Gastroesophageal sphincter (tissue), 4 donors: ENCODE measurements at regions not wholly inside any gene's neighbourhood (a gene's known extent, or its start where the extent isn't known, plus 50 kb on each side); places are given as distances from the start of the nearest gene placed in this dataset.

Experiments used
- ATAC-seq: fragments of 150-250 bp; one replicate; pipeline ENCODE4 v1.9.1; 2016; ENCODE audit warnings: mild to moderate bottlenecking, moderate library complexity
- H3K27ac ChIP-seq, 4 donors: fragments of 200-600 bp; sonication (generic) in 3 of 4; 1 replicate in 3 of 4; 2 replicates in 1 of 4; pipeline ENCODE4 v1.5.1; 2016 to 2019
- H3K27me3 ChIP-seq: fragments of 200-600 bp; sonication (generic); one replicate; pipeline ENCODE4 v1.5.1; 2019
- H3K36me3 ChIP-seq, 2 donors: fragments of 200-600 bp; sonication (generic); one replicate each; pipeline ENCODE4 v1.5.1; 2019; ENCODE audit warnings: control low read depth in 1 of 2
- H3K4me1 ChIP-seq, 3 donors: fragments of 200-600 bp; sonication (generic); 1 replicate in 2 of 3; 2 replicates in 1 of 3; pipeline ENCODE4 v1.5.1; 2016 to 2019; ENCODE audit warnings: control low read depth in 2 of 3
- H3K4me3 ChIP-seq, 2 donors: fragments of 200-600 bp; sonication (generic); one replicate each; pipeline ENCODE4 v1.5.1; 2019; ENCODE audit warnings: mild to moderate bottlenecking in 1 of 2, moderate library complexity in 1 of 2
- H3K9me3 ChIP-seq, 3 donors: fragments of 200-600 bp; sonication (generic); one replicate each; pipeline ENCODE4 v1.5.1; 2017 to 2019; ENCODE audit warnings: control low read depth in 2 of 3
- EP300 ChIP-seq: sonication (generic); formaldehyde crosslinking; IDR thresholded peaks from one replicate; pipeline ENCODE4 v1.6.1; 2017; ENCODE audit warnings: antibody characterized with exemption, mild to moderate bottlenecking
- POLR2A ChIP-seq, 2 donors: fragments of 450-650 bp; IDR thresholded peaks; one replicate each; pipeline ENCODE4 v1.6.1; 2017; ENCODE audit warnings: antibody characterized with exemption in 2 of 2, mild to moderate bottlenecking in 2 of 2, moderate library complexity in 1 of 2
- POLR2AphosphoS5 ChIP-seq: sonication (generic); formaldehyde crosslinking; IDR thresholded peaks from one replicate; pipeline ENCODE4 v1.6.1; 2017; ENCODE audit warnings: antibody characterized with exemption
- WGBS, 2 donors: methylation state at CpG; one replicate each; pipeline ENCODE4 v1.1.5; 2018; ENCODE audit warnings: low coverage in 1 of 2; 5-methylcytosine and 5-hydroxymethylcytosine counted together
- TF ChIP-seq, protein P1 (sequence below), 4 experiments: fragments of 200-600 bp in 2 of 4; fragments of 450-650 bp in 2 of 4; sonication (generic) in 1 of 4; IDR thresholded peaks; one replicate each; pipeline ENCODE4 v1.5.1; 2017 to 2019; ENCODE audit warnings: antibody characterized with exemption in 4 of 4, mild to moderate bottlenecking in 2 of 4, moderate library complexity in 2 of 4

DNA sequence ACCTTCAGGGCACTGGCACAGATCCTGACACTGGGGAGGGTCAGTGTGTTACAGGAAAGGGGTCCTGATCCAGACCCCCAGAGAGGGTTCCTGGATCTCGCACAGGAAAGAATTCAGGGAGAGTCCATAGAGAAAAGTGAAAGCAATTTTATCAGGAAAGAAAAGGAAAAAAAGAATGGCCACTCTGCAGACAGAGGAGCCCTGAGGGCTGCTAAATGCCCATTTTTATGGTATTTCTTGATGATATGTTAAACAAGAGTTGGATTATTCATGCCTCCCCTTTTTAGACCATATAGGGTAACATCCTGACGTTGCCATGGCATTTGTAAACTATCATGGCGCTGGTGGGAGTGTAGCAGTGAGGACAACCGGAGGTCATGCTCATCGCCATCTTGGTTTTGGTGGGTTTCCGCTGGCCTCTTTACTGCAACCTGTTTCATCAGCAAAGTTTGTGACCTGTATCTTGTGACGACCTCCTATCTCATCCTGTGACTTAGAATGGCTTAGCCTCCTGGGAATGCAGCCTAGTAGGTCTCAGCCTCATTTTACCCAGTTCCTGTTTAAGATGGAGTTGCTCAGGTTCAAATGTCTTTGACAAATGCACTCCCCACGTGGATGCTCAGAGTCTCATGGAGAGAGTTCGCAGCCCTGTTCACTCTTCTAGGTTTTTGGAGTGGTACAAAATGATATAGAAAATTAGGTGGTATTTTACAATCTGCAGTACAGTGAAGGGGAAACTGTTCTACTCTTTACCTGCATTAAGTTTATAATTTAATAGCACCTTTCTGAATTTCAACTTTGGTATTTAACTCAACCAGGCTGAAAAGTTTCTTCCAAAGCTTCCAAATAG is 1363.7 kb upstream of the TMEM132C start:
- ATAC-seq: no peak
- no peaks in the 10 kb centered on the region for H3K4me1 ChIP-seq
- TF ChIP-seq, protein P1, sequence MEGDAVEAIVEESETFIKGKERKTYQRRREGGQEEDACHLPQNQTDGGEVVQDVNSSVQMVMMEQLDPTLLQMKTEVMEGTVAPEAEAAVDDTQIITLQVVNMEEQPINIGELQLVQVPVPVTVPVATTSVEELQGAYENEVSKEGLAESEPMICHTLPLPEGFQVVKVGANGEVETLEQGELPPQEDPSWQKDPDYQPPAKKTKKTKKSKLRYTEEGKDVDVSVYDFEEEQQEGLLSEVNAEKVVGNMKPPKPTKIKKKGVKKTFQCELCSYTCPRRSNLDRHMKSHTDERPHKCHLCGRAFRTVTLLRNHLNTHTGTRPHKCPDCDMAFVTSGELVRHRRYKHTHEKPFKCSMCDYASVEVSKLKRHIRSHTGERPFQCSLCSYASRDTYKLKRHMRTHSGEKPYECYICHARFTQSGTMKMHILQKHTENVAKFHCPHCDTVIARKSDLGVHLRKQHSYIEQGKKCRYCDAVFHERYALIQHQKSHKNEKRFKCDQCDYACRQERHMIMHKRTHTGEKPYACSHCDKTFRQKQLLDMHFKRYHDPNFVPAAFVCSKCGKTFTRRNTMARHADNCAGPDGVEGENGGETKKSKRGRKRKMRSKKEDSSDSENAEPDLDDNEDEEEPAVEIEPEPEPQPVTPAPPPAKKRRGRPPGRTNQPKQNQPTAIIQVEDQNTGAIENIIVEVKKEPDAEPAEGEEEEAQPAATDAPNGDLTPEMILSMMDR (IDR thresholded peaks at IDR 0.05): no peak
- TF ChIP-seq EP300 (no peak), POLR2A (IDR thresholded peaks at IDR 0.05) (no peak), POLR2AphosphoS5 (no peak)

DNA sequence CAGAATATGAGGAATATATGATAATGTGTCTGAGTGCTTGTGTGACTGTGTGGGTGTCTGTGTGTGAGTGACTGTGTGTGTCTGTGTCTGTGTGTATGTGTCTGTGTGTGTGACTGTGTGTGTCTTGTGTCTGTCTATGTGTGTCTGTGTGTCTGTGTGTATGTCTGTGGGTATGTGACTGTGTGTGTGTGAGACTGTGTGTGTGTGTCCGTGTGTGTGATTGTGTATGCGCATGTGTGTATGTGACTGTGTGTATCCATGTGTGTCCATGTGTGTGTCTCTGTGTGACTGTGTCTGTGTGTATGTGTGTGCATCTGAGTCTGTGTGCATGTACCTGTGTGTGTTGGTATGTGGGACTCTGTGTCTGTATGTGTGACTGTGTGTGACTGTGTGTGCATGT is 1361.2 kb upstream of the TMEM132C start:
- H3K27me3 ChIP-seq: peaks cover 3% of the 10 kb centered on the region
- H3K4me1 ChIP-seq: no peaks in the 10 kb centered on the region
- 80 to 94% methylated on average over 1 to 2 of the region's 2 CpGs for WGBS, 2 donors
- no peaks in the 10 kb centered on the region for H3K36me3 ChIP-seq
- no peak for ATAC-seq
- H3K4me3 ChIP-seq: no peak overlapping the region
- no peak overlapping the region for H3K27ac ChIP-seq
- TF ChIP-seq, protein P1 (IDR thresholded peaks at IDR 0.05): no peak
- no peak for TF ChIP-seq POLR2A (IDR thresholded peaks at IDR 0.05)
- no peak for TF ChIP-seq POLR2AphosphoS5
- TF ChIP-seq EP300: no peak
- H3K9me3 ChIP-seq: no peaks in the 10 kb centered on the region

More for the DNA sequence above, 1363.7 kb upstream of the TMEM132C start:
- Histone ChIP-seq H3K9me3 (no peaks in the 10 kb centered on the region), H3K4me3 (no peak overlapping the region), H3K36me3 (no peaks in the 10 kb centered on the region), H3K27me3 (peaks cover 13% of the 10 kb centered on the region), H3K27ac (no peak overlapping the region)
- WGBS, 2 donors: 68 to 82% methylated on average over 6 to 8 of the region's 9 CpGs

DNA sequence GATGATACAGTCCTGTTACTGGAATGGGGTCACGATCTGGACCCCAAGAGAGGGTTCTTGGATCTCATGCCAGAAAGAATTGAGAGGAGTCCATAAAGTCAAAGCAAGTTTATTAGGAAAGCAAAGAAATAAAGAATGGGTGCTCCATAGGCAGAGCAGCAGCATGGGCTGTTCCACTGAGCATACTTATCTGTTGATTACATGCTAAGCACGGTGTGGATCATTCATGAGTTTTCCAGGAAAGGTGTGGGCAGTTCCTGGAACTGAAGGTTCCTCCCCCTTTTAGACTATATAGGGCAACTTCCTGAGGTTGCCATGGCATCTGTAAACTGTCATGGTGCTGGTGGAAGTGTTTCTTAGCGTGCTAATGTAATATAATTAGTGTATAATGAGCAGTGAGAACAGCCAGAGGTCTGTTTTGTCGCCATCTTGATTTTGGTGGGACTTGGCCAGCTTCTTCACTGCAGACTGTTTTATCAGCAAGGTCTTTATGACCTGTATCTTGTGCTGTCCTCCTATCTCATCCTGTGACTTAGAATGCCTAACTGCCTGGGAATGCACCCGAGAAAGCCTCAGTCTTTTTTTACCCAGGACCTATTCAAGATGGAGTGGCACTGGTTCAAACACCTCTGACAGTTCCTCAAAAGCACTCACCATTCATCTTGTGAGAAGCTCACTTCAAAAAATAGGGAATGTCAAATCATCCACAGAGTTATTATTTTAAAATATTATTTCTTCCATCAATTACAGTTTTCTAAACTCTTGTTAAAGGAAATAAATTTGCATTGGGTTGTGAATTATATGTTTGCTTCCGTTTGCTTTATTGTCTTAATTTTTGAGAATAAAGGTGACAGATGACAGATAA is 1358.8 kb upstream of the TMEM132C start:
- WGBS, 2 donors: 77 to 81% methylated on average over 4 to 5 of the region's 6 CpGs
- TF ChIP-seq POLR2AphosphoS5 (no peak), EP300 (no peak), POLR2A (IDR thresholded peaks at IDR 0.05) (no peak)
- TF ChIP-seq, protein P1 (IDR thresholded peaks at IDR 0.05): no peak
- no peak overlapping the region for H3K4me3 ChIP-seq
- ATAC-seq: no peak
- no peak overlapping the region for H3K27ac ChIP-seq
- H3K4me1 ChIP-seq: no peaks in the 10 kb centered on the region
- no peaks in the 10 kb centered on the region for H3K36me3 ChIP-seq
- H3K9me3 ChIP-seq: no peaks in the 10 kb centered on the region
- peaks cover 13% of the 10 kb centered on the region for H3K27me3 ChIP-seq

DNA sequence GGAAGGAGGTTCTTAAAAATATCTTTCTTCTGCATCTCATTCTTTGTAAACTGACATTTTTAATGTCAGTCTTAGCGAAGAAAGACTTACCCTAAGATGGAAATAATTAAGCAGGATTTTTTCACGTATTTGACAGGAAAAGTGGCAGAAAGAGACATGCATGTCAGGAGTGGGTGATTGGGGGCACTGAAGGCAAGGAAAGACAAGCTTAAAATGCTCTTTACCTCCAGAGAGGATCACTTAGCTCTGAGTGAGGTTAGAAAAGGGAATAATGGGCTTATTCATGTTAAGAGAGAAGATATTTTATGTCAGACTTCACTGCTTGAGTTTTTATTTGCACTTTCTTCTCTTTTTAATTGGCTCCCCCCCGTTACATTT is 1358.2 kb upstream of the TMEM132C start:
- 76 to 81% methylated on average over 3 of the region's 3 CpGs for WGBS, 2 donors
- TF ChIP-seq POLR2A (IDR thresholded peaks at IDR 0.05) (no peak), POLR2AphosphoS5 (no peak), EP300 (no peak)
- TF ChIP-seq, protein P1 (IDR thresholded peaks at IDR 0.05): no peak
- H3K4me3 ChIP-seq: no peak overlapping the region
- H3K36me3 ChIP-seq: no peaks in the 10 kb centered on the region
- no peaks in the 10 kb centered on the region for H3K9me3 ChIP-seq
- peaks cover 13% of the 10 kb centered on the region for H3K27me3 ChIP-seq
- H3K4me1 ChIP-seq: no peaks in the 10 kb centered on the region
- no peak overlapping the region for H3K27ac ChIP-seq
- ATAC-seq: no peak
